ENCODE measurements at regions not wholly inside any gene's neighbourhood (a gene's known extent, or its start where the extent isn't known, plus 50 kb on each side); places are given as distances from the start of the nearest gene placed in this dataset.

DNA sequence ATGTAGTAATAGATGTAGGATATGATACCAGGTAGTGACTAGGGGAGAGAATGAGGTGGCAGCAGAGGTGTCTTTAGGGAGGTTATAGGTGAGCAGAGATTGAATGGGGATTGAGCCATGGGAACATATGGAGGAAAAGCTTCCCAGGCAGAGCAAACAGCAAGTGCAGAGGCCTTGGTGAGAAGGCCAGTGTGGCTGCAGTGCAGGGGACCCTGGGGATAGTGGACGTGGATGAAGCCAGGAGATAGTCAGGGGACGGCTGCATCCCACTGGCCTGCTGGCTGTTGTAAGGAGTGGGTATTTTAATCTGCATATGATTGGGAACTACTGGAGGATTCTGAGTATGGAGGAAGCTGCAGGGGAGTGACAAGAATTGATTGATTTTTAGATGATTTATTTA, 62.7 kb upstream of the TRAK1 start:
- TF ChIP-seq CTCF (IDR thresholded peaks at IDR 0.05; ENCODE audit: low read depth, low read length) (no peak), EZH2phosphoT487 (IDR thresholded peaks at IDR 0.05; ENCODE audit: low read depth) (no peak)

Data from OCI-LY3 (cell line).